PC-3 (cell line): ENCODE measurements at regions not wholly inside any gene's neighbourhood (a gene's known extent, or its start where the extent isn't known, plus 50 kb on each side); places are given as distances from the start of the nearest gene placed in this dataset.
"Not testable (repeated sequence)": the region's sequence is repeated elsewhere in the genome, so short reads cannot be mapped to it uniquely, and the experiment has no call there.

Source experiments
- ATAC-seq: fragments of 200-7000 bp; cut with Tn5 transposase; 2 replicates; pipeline ENCODE4 v1.9.1; 2020; ENCODE audit warnings: mild to moderate bottlenecking, moderate library complexity
- BruUV-seq: library from RNA; stranded (reverse); fragments of 400-500 nt; replicated peaks from 2 replicates; lab custom pipeline; 2021; lab: Mats Ljungman, UMichigan
- CTCF ChIA-PET: fragments of 300-600 bp; sonication (Branson Sonifier 250); formaldehyde crosslinking; loops from one replicate; lab custom pipeline; 2022; ENCODE audit warnings: antibody characterized with exemption; lab: Charles Lee
- POLR2A ChIA-PET: fragments of 300-600 bp; sonication (Branson Sonifier 250); formaldehyde crosslinking; loops from one replicate; lab custom pipeline; 2022; ENCODE audit warnings: antibody characterized with exemption; ENCODE audit not compliant: unreplicated experiment; lab: Charles Lee
- DNase-seq: peaks from one replicate; pipeline ENCODE4 v3.0.0-alpha.2; 2015
- H2AFZ ChIP-seq: fragments of 300-600 bp; sonication (generic); 2 replicates; pipeline ENCODE4 v1.6.0; 2016; ENCODE audit warnings: antibody characterized with exemption, low read length
- H3F3A ChIP-seq: fragments of 300-600 bp; sonication (generic); one replicate; pipeline ENCODE4 v1.6.0; 2017; ENCODE audit warnings: antibody characterized with exemption, low read length, control low read depth, mild to moderate bottlenecking; ENCODE audit not compliant: unreplicated experiment
- H3K27ac ChIP-seq: fragments of 300-600 bp; sonication (generic); 2 replicates; pipeline ENCODE4 v1.5.1; 2016; ENCODE audit warnings: mild to moderate bottlenecking, low read length
- H3K27me3 ChIP-seq: fragments of 300-600 bp; sonication (generic); 2 replicates; pipeline ENCODE4 v1.6.1; 2016; ENCODE audit warnings: low read length, mixed read lengths
- H3K36me3 ChIP-seq: fragments of 300-600 bp; sonication (generic); 2 replicates; pipeline ENCODE4 v1.6.1; 2016; ENCODE audit warnings: low read depth, mixed run types, low read length, mixed read lengths
- H3K4me1 ChIP-seq: fragments of 300-600 bp; sonication (generic); 2 replicates; pipeline ENCODE4 v1.5.1; 2016; ENCODE audit warnings: low read length; ENCODE audit not compliant: insufficient read depth
- H3K4me2 ChIP-seq: fragments of 300-600 bp; sonication (generic); 2 replicates; pipeline ENCODE4 v1.6.0; 2016; ENCODE audit warnings: low read length
- H3K4me3 ChIP-seq: fragments of 300-600 bp; sonication (generic); 2 replicates; pipeline ENCODE4 v1.5.1; 2016; ENCODE audit warnings: mild to moderate bottlenecking, low read length, mixed read lengths
- H3K79me2 ChIP-seq: fragments of 300-600 bp; sonication (generic); 2 replicates; pipeline ENCODE4 v1.6.1; 2017; ENCODE audit warnings: low read length, mixed read lengths
- H3K9ac ChIP-seq: fragments of 300-600 bp; sonication (generic); 2 replicates; pipeline ENCODE4 v1.6.0; 2016; ENCODE audit warnings: mild to moderate bottlenecking, low read length
- H3K9me2 ChIP-seq: fragments of 300-600 bp; sonication (generic); replicated peaks from 2 replicates; pipeline ENCODE4 v1.6.1; 2016; ENCODE audit warnings: mixed run types, low read length, mixed read lengths
- H3K9me3 ChIP-seq: fragments of 300-600 bp; sonication (generic); 2 replicates; pipeline ENCODE4 v1.6.1; 2016; ENCODE audit warnings: low read length, mixed read lengths
- H4K20me1 ChIP-seq: fragments of 300-600 bp; sonication (generic); 2 replicates; pipeline ENCODE4 v1.6.1; 2016; ENCODE audit warnings: low read length, mixed read lengths
- EZH2 ChIP-seq: fragments of 300-600 bp; sonication (generic); IDR thresholded peaks from one replicate; pipeline ENCODE4 v1.6.1; 2017; ENCODE audit warnings: antibody characterized with exemption, mild to moderate bottlenecking, low read length; ENCODE audit not compliant: unreplicated experiment
- EZH2phosphoT487 ChIP-seq: fragments of 300-600 bp; sonication (generic); IDR thresholded peaks from 2 replicates; pipeline ENCODE4 v1.6.1; 2018; ENCODE audit warnings: mild to moderate bottlenecking, antibody characterized with exemption, low read length, borderline replicate concordance
- intact Hi-C: fragments of 100-400 bp; cut with micrococcal nuclease; formaldehyde crosslinking; loops from 2 replicates; pipeline ENCODE4 v1.9.0; 2023
- TF ChIP-seq, protein P1 (sequence below): fragments of 300-600 bp; sonication (generic); conservative IDR thresholded peaks from 2 replicates; pipeline ENCODE4 v1.5.1; 2017; ENCODE audit warnings: antibody characterized with exemption, low read depth, mild to moderate bottlenecking, low read length

DNA sequence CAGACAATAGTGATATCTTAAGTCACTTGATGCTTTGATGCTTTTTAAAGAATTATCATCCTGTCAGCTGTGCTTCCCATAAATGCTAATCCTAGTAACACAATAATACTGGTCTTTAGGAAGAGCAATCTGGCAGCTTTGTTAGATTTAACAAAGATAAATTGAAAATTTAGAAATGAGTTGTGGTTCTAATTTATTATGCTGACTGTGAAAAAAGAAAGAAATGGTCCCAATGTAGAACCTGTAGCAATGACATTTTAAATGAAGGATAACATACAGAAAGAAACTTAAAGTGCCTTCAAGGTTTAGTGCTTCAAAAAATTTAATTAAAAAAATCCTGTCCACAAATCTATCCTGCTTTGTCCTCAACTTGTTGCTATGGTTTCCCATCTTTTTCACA is 81.6 kb upstream of the HGF start:
- no peaks in the 10 kb centered on the region for H3K27me3 ChIP-seq
- no peaks in the 10 kb centered on the region for H3F3A ChIP-seq
- no peaks in the 10 kb centered on the region for H3K4me1 ChIP-seq
- no peaks in the 10 kb centered on the region for H3K36me3 ChIP-seq
- intact Hi-C loops, result no loop called here
- no peak overlapping the region for H3K4me2 ChIP-seq
- no peak overlapping the region for H3K9ac ChIP-seq
- no peaks in the 10 kb centered on the region for H4K20me1 ChIP-seq
- no peaks in the 10 kb centered on the region for H3K9me2 ChIP-seq
- H3K9me3 ChIP-seq, result no peaks in the 10 kb centered on the region
- H3K4me3 ChIP-seq, result no peak overlapping the region
- ChIA-PET CTCF (no interaction called here), POLR2A (no interaction called here)
- TF ChIP-seq EZH2phosphoT487 (no peak), EZH2 (no peak)
- TF ChIP-seq, protein P1, sequence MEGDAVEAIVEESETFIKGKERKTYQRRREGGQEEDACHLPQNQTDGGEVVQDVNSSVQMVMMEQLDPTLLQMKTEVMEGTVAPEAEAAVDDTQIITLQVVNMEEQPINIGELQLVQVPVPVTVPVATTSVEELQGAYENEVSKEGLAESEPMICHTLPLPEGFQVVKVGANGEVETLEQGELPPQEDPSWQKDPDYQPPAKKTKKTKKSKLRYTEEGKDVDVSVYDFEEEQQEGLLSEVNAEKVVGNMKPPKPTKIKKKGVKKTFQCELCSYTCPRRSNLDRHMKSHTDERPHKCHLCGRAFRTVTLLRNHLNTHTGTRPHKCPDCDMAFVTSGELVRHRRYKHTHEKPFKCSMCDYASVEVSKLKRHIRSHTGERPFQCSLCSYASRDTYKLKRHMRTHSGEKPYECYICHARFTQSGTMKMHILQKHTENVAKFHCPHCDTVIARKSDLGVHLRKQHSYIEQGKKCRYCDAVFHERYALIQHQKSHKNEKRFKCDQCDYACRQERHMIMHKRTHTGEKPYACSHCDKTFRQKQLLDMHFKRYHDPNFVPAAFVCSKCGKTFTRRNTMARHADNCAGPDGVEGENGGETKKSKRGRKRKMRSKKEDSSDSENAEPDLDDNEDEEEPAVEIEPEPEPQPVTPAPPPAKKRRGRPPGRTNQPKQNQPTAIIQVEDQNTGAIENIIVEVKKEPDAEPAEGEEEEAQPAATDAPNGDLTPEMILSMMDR, result no peak
- no peaks in the 10 kb centered on the region for H3K79me2 ChIP-seq
- no TSS peak for BruUV-seq
- H2AFZ ChIP-seq, result no peak overlapping the region
- DNase-seq (no peak), ATAC-seq (no peak)
- H3K27ac ChIP-seq, result no peak overlapping the region

DNA sequence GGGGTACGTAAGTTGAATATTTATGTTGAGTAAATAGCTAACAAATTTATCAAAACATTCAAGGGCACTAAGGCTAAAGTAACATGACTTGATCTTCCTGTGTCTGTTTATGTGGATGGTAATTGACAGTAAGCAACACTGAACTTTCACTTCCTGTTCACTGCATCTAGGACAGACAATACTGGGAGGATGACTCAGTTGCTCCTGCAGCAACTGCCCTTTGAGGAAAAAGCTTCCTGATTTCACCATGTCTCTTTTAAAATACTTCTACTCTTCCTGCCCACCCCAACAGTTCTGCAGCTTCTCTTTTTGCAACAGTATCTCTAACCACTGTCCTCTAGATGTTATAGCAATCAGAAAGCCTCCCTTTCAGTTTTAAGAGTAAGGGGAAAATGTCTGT is 76.6 kb upstream of the HGF start:
- H3K4me3 ChIP-seq, result no peak overlapping the region
- ChIA-PET POLR2A (no interaction called here), CTCF (no interaction called here)
- H3K9ac ChIP-seq, result no peak overlapping the region
- no peaks in the 10 kb centered on the region for H3K4me1 ChIP-seq
- no peaks in the 10 kb centered on the region for H3K9me2 ChIP-seq
- no peaks in the 10 kb centered on the region for H4K20me1 ChIP-seq
- H3K27me3 ChIP-seq, result no peaks in the 10 kb centered on the region
- ATAC-seq, result peak; percentile 38; the same call in 1 of the 2 replicates
- no peak for DNase-seq
- no peak overlapping the region for H3K4me2 ChIP-seq
- no peaks in the 10 kb centered on the region for H3K36me3 ChIP-seq
- H3F3A ChIP-seq, result no peaks in the 10 kb centered on the region
- no TSS peak for BruUV-seq
- H3K79me2 ChIP-seq, result no peaks in the 10 kb centered on the region
- H3K27ac ChIP-seq, result no peak overlapping the region
- H2AFZ ChIP-seq, result no peak overlapping the region
- TF ChIP-seq, protein P1, result no peak
- TF ChIP-seq EZH2phosphoT487 (no peak), EZH2 (no peak)
- intact Hi-C loops, result no loop called here
- no peaks in the 10 kb centered on the region for H3K9me3 ChIP-seq

DNA sequence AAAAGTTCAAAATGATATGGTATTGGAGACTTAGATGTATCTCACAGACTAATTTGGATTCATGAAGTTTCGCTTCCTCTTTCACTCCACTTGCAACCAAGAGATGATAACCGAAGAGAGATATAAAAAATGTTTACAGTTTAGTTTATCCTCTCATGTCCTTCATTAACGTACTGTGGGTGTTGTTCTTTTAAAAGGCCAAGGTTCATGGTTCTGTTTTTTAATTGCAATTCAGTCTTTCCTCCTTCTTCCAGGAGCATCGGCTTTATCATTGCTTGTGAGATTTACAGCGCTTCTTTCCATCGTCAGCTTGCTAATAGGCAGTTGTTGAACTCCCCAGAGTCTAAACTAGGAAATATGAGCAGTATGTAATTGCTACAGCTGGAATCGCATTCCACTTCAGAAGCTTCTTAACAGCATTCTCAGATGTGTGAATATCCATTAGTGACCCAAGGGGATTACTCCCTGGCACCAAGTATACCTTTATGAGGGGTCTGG is 75.9 kb upstream of the HGF start:
- no peaks in the 10 kb centered on the region for H3K27me3 ChIP-seq
- CTCF ChIA-PET, result no interaction called here
- H3K4me1 ChIP-seq, result no peaks in the 10 kb centered on the region
- no peak overlapping the region for H3K9ac ChIP-seq
- no peaks in the 10 kb centered on the region for H3F3A ChIP-seq
- no peak overlapping the region for H3K4me2 ChIP-seq
- H3K79me2 ChIP-seq, result no peaks in the 10 kb centered on the region
- no peaks in the 10 kb centered on the region for H3K9me3 ChIP-seq
- ATAC-seq, result no peak
- BruUV-seq, result no TSS peak
- no peak overlapping the region for H3K27ac ChIP-seq
- no peak overlapping the region for H2AFZ ChIP-seq
- no peaks in the 10 kb centered on the region for H3K36me3 ChIP-seq
- no peaks in the 10 kb centered on the region for H4K20me1 ChIP-seq
- TF ChIP-seq, protein P1, result no peak
- no peak for TF ChIP-seq EZH2
- no peak for TF ChIP-seq EZH2phosphoT487
- POLR2A ChIA-PET, result no interaction called here
- no peak overlapping the region for H3K4me3 ChIP-seq
- H3K9me2 ChIP-seq, result no peaks in the 10 kb centered on the region
- intact Hi-C loops, result no loop called here
- no peak for DNase-seq

DNA sequence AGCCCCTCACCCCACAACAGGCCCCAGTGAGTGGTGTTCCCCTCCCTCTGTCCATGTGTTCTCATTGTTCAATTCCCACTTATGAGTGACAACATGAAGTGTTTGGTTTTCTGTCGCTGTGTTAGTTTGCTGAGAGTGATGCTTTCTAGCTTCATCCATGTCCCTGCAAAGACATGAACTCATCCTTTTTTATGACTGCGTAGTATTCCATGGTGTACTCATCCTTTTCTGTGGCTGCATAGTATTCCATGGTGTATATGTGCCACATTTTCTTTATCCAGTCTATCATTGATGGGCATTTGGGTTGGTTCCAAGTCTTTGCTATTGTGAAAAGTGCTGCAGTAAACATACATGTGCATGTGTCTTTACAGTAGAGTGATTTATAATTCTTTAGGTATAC is 73.8 kb upstream of the HGF start:
- H3K27ac ChIP-seq, H2AFZ ChIP-seq, H3K79me2 ChIP-seq, H3K4me1 ChIP-seq, H3K4me2 ChIP-seq, H3F3A ChIP-seq, BruUV-seq, H3K36me3 ChIP-seq, H3K27me3 ChIP-seq, H3K9ac ChIP-seq, H3K9me3 ChIP-seq, H4K20me1 ChIP-seq, CTCF ChIA-PET, intact Hi-C loops, H3K4me3 ChIP-seq, ATAC-seq, DNase-seq, H3K9me2 ChIP-seq: not testable (repeated sequence)
- POLR2A ChIA-PET, result interaction anchor here (0.6 kb wide), 1 partner anchor 13 kb away, joined by 3 read pairs; no protein-coding TSS in a partner anchor
